PC-9 (cell line): ENCODE measurements at regions not wholly inside any gene's neighbourhood (a gene's known extent, or its start where the extent isn't known, plus 50 kb on each side); places are given as distances from the start of the nearest gene placed in this dataset.

Source experiments
- BruUV-seq: library from RNA; stranded (reverse); fragments of 400-500 nt; replicated peaks from 2 replicates; lab custom pipeline; 2021; lab: Mats Ljungman, UMichigan
- CTCF ChIA-PET: fragments of 300-600 bp; sonication (Branson Sonifier 250); formaldehyde crosslinking; loops from one replicate; lab custom pipeline; 2022; ENCODE audit warnings: antibody characterized with exemption; lab: Charles Lee
- POLR2A ChIA-PET: fragments of 300-600 bp; sonication (Branson Sonifier 250); formaldehyde crosslinking; loops from one replicate; lab custom pipeline; 2022; ENCODE audit warnings: antibody characterized with exemption; ENCODE audit not compliant: unreplicated experiment; lab: Charles Lee
- DNase-seq, 2 experiments: peaks; one replicate each; pipeline versions ENCODE4 v3.0.0 to v3.0.0-alpha.2; 2015 to 2022; ENCODE audit warnings: mixed read lengths in 1 of 2
- H2AFZ ChIP-seq: fragments of 200-600 bp; sonication (generic); 2 replicates; pipeline ENCODE4 v1.8.1; 2017; ENCODE audit warnings: antibody characterized with exemption
- H3F3A ChIP-seq: fragments of 200-600 bp; sonication (generic); 2 replicates; pipeline ENCODE4 v1.8.1; 2017; ENCODE audit warnings: antibody characterized with exemption, mild to moderate bottlenecking, low read depth; ENCODE audit not compliant: insufficient read depth
- H3K27ac ChIP-seq: fragments of 200-600 bp; sonication (generic); 2 replicates; pipeline ENCODE4 v1.6.1; 2016; ENCODE audit warnings: mixed run types
- H3K27me3 ChIP-seq: fragments of 200-600 bp; sonication (generic); 2 replicates; pipeline ENCODE4 v1.6.1; 2016; ENCODE audit warnings: low read depth, mixed run types; ENCODE audit not compliant: insufficient read depth
- H3K36me3 ChIP-seq: fragments of 200-600 bp; sonication (generic); 2 replicates; pipeline ENCODE4 v1.6.1; 2016; ENCODE audit warnings: low read depth, mixed run types
- H3K4me1 ChIP-seq: fragments of 200-600 bp; sonication (generic); replicated peaks from 2 replicates; pipeline ENCODE4 v1.6.1; 2016; ENCODE audit warnings: mixed run types; ENCODE audit not compliant: insufficient read depth
- H3K4me2 ChIP-seq: fragments of 200-600 bp; sonication (generic); 2 replicates; pipeline ENCODE4 v1.6.1; 2017; ENCODE audit warnings: mixed run types
- H3K4me3 ChIP-seq: fragments of 200-600 bp; sonication (generic); 2 replicates; pipeline ENCODE4 v1.6.1; 2016; ENCODE audit warnings: mixed run types
- H3K79me2 ChIP-seq: fragments of 200-600 bp; sonication (generic); 2 replicates; pipeline ENCODE4 v1.6.1; 2017; ENCODE audit warnings: low read depth, mixed run types
- H3K9me2 ChIP-seq: fragments of 200-600 bp; sonication (generic); 2 replicates; pipeline ENCODE4 v1.8.1; 2017; ENCODE audit warnings: mild to moderate bottlenecking; ENCODE audit not compliant: insufficient read depth
- H3K9me3 ChIP-seq: fragments of 200-600 bp; sonication (generic); 2 replicates; pipeline ENCODE4 v1.8.1; 2016; ENCODE audit warnings: low read depth; ENCODE audit not compliant: insufficient read depth
- H4K20me1 ChIP-seq: fragments of 200-600 bp; sonication (generic); 2 replicates; pipeline ENCODE4 v1.8.1; 2017; ENCODE audit not compliant: insufficient read depth
- CTCF ChIP-seq: fragments of 200-600 bp; sonication (generic); conservative IDR thresholded peaks from 2 replicates; pipeline ENCODE4 v1.6.1; 2017; ENCODE audit warnings: mixed run types, antibody characterized with exemption, mild to moderate bottlenecking, moderate library complexity
- EZH2 ChIP-seq: fragments of 200-600 bp; sonication (generic); IDR thresholded peaks from 2 replicates; pipeline ENCODE4 v1.8.0; 2017; ENCODE audit warnings: antibody characterized with exemption, low read depth
- intact Hi-C: fragments of 100-400 bp; cut with micrococcal nuclease; formaldehyde crosslinking; loops from one replicate; pipeline ENCODE4 v1.10.0; 2022; ENCODE audit not compliant: unreplicated experiment

DNA sequence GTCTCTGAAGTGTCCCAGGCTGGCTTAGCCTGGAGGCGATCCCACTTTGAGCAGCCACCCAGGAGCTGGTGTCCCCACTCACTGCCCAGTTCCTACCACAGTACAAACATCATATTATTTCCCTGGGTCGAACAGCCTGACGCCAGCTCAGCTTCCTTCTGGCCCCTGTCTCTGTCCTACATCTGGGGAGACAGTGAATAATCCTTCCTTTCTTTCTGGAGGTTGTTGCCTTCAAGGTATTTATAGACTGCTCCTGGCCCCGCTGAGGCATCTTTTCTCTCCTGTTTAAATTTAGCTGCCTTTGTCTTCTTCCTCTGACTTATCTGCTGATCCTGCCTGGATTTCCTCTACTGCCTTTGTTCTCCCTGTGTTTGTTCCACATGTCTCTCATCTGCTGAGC lies 56.8 kb upstream of the LRRC55 start:
- intact Hi-C loops, result no loop called here
- Histone ChIP-seq H3K4me1 (peaks cover 65% of the 10 kb centered on the region), H3K4me2 (no peak overlapping the region), H3K36me3 (no peaks in the 10 kb centered on the region), H3K9me3 (no peaks in the 10 kb centered on the region), H3K27me3 (no peaks in the 10 kb centered on the region), H3F3A (peaks cover 27% of the 10 kb centered on the region), H3K27ac (no peak overlapping the region), H2AFZ (no peak overlapping the region), H4K20me1 (no peaks in the 10 kb centered on the region), H3K4me3 (no peak overlapping the region), H3K79me2 (no peaks in the 10 kb centered on the region), H3K9me2 (no peaks in the 10 kb centered on the region)
- ChIA-PET POLR2A (no interaction called here), CTCF (no interaction called here)
- TF ChIP-seq CTCF (no peak), EZH2 (no peak)
- BruUV-seq, result no TSS peak
- DNase-seq, result no peak

- intact Hi-C loops, result no loop called here
- Histone ChIP-seq H2AFZ (no peak overlapping the region), H3K36me3 (no peaks in the 10 kb centered on the region), H3K4me2 (peak overlapping the region; percentile 73), H3K27me3 (no peaks in the 10 kb centered on the region), H3K4me1 (peaks cover 55% of the 10 kb centered on the region), H4K20me1 (no peaks in the 10 kb centered on the region), H3K4me3 (no peak overlapping the region), H3K27ac (peak overlapping the region; percentile 97), H3K9me2 (no peaks in the 10 kb centered on the region), H3F3A (peaks cover 27% of the 10 kb centered on the region), H3K79me2 (no peaks in the 10 kb centered on the region), H3K9me3 (no peaks in the 10 kb centered on the region)
- no TSS peak for BruUV-seq
- ChIA-PET CTCF (no interaction called here), POLR2A (no interaction called here)
- no peak for TF ChIP-seq CTCF
- TF ChIP-seq EZH2, result no peak
- DNase-seq, result peak in 1 of 2 experiments; percentile 99
These were observed 54.9 kb upstream of the LRRC55 start for GRCh38 chr11:57126766-57127400.

GRCh38 chr11:57131080-57131790 lies 50.5 kb upstream of the LRRC55 start:
- Histone ChIP-seq H3K4me3 (no peak overlapping the region), H3K9me2 (no peaks in the 10 kb centered on the region), H3K36me3 (no peaks in the 10 kb centered on the region), H3F3A (peaks cover 21% of the 10 kb centered on the region), H3K4me2 (no peak overlapping the region), H3K27me3 (no peaks in the 10 kb centered on the region), H3K9me3 (no peaks in the 10 kb centered on the region), H3K4me1 (peaks cover 28% of the 10 kb centered on the region), H2AFZ (no peak overlapping the region), H4K20me1 (no peaks in the 10 kb centered on the region), H3K79me2 (no peaks in the 10 kb centered on the region), H3K27ac (no peak overlapping the region)
- no TSS peak for BruUV-seq
- intact Hi-C loops, result loop anchor here (1.0 kb wide), 1 partner anchor 118 kb away; no protein-coding TSS in a partner anchor
- ChIA-PET POLR2A (no interaction called here), CTCF (interaction anchor here (1.1 kb wide), 1 partner anchor 118 kb away, joined by 25 read pairs; no protein-coding TSS in a partner anchor)
- DNase-seq, result peak; percentile 16 to 45
- TF ChIP-seq EZH2, result no peak
- peak; percentile 76 for TF ChIP-seq CTCF
